Stomach (tissue), 4 donors: ENCODE measurements at regions not wholly inside any gene's neighbourhood (a gene's known extent, or its start where the extent isn't known, plus 50 kb on each side); places are given as distances from the start of the nearest gene placed in this dataset.

Experiments used
- CTCF ChIP-seq, 7 experiments: fragments of 450-650 bp in 4 of 7; fragments of 200-600 bp in 3 of 7; sonication (generic) in 3 of 7; IDR thresholded peaks; one replicate each; pipeline ENCODE4 v1.5.1; 2016 to 2019; ENCODE audit warnings: antibody characterized with exemption in 7 of 7, control low read depth in 2 of 7, mild to moderate bottlenecking in 1 of 7
- POLR2A ChIP-seq, 4 donors: fragments of 450-650 bp; IDR thresholded peaks; one replicate each; pipeline ENCODE4 v1.6.1; 2016; ENCODE audit warnings: antibody characterized with exemption in 4 of 4, control low read depth in 2 of 4, mild to moderate bottlenecking in 1 of 4, moderate library complexity in 1 of 4

GRCh38 chr1:8091691-8092090 lies 65.6 kb upstream of the ERRFI1 start:
- TF ChIP-seq CTCF (IDR thresholded peaks at IDR 0.05) (no peak), POLR2A (IDR thresholded peaks at IDR 0.05) (no peak)
